ENCODE measurements at regions not wholly inside any gene's neighbourhood (a gene's known extent, or its start where the extent isn't known, plus 50 kb on each side); places are given as distances from the start of the nearest gene placed in this dataset.

GRCh38 chr2:53561155-53561554, 206.4 kb upstream of the CHAC2 start:
- no peak for TF ChIP-seq POLR2A (IDR thresholded peaks at IDR 0.05; ENCODE audit: low read length)
- no peak for TF ChIP-seq CTCF (IDR thresholded peaks at IDR 0.05)
- TF ChIP-seq FOSL2 (IDR thresholded peaks at IDR 0.05): no peak
- no peak for TF ChIP-seq FOSL2 (CRISPR knock-in tag; IDR thresholded peaks at IDR 0.05)
- no peak for TF ChIP-seq MAX (IDR thresholded peaks at IDR 0.05)
- no peak for TF ChIP-seq EP300 (IDR thresholded peaks at IDR 0.05)

Measured in A549 (cell line).